Caco-2 (cell line): ENCODE measurements at regions not wholly inside any gene's neighbourhood (a gene's known extent, or its start where the extent isn't known, plus 50 kb on each side); places are given as distances from the start of the nearest gene placed in this dataset.

Experiments used
- BruUV-seq: library from RNA; stranded (reverse); fragments of 400-500 nt; replicated peaks from 2 replicates; lab custom pipeline; 2021; lab: Mats Ljungman, UMichigan
- CTCF ChIA-PET: fragments of 300-600 bp; sonication (Branson Sonifier 250); formaldehyde crosslinking; loops from one replicate; lab custom pipeline; 2022; ENCODE audit warnings: antibody characterized with exemption; lab: Charles Lee
- POLR2A ChIA-PET: fragments of 300-600 bp; sonication (Branson Sonifier 250); formaldehyde crosslinking; loops from one replicate; lab custom pipeline; 2022; ENCODE audit warnings: antibody characterized with exemption; lab: Charles Lee
- DNase-seq, 2 experiments: peaks; one replicate each; pipeline versions ENCODE4 v3.0.0 to v3.0.0-alpha.2; 2020 to 2022
- H3K27me3 ChIP-seq: replicated peaks from 2 replicates; pipeline ENCODE4 v1.6.0; 2011; ENCODE audit warnings: low read length; ENCODE audit not compliant: control insufficient read depth, insufficient read depth
- H3K36me3 ChIP-seq: 2 replicates; pipeline ENCODE4 v1.5.1; 2011; ENCODE audit warnings: low read length; ENCODE audit not compliant: control insufficient read depth, insufficient read depth
- H3K4me1 ChIP-seq: fragments of 250-450 bp; sonication (Bioruptor Pico); 2 replicates; pipeline ENCODE4 v1.5.1; 2020; ENCODE audit warnings: mild to moderate bottlenecking
- H3K4me3 ChIP-seq: 2 replicates; pipeline ENCODE4 v1.5.1; 2011; ENCODE audit warnings: low read depth, mild to moderate bottlenecking, control low read depth, low read length
- H3K9me3 ChIP-seq: fragments of 250-450 bp; sonication (Bioruptor Pico); 2 replicates; pipeline ENCODE4 v1.5.1; 2020; ENCODE audit warnings: mild to moderate bottlenecking, moderate library complexity
- H3K27ac Mint-ChIP-seq: one replicate; pipeline ENCODE4 v1.8.0; 2022; ENCODE audit warnings: mixed read lengths; ENCODE audit not compliant: unreplicated experiment
- H3K27me3 Mint-ChIP-seq: one replicate; pipeline ENCODE4 v1.8.0; 2022; ENCODE audit warnings: mixed read lengths; ENCODE audit not compliant: insufficient read depth, unreplicated experiment
- H3K36me3 Mint-ChIP-seq: one replicate; pipeline ENCODE4 v1.8.0; 2022; ENCODE audit warnings: mild to moderate bottlenecking, mixed read lengths; ENCODE audit not compliant: insufficient read depth, unreplicated experiment
- H3K4me1 Mint-ChIP-seq: one replicate; pipeline ENCODE4 v1.8.0; 2022; ENCODE audit warnings: low read depth, mixed read lengths; ENCODE audit not compliant: unreplicated experiment
- H3K4me3 Mint-ChIP-seq: one replicate; pipeline ENCODE4 v1.8.0; 2022; ENCODE audit warnings: mild to moderate bottlenecking, moderate library complexity, mixed read lengths; ENCODE audit not compliant: unreplicated experiment
- H3K9me3 Mint-ChIP-seq: one replicate; pipeline ENCODE4 v1.8.0; 2022; ENCODE audit warnings: mixed read lengths; ENCODE audit not compliant: unreplicated experiment
- CTCF ChIP-seq, 2 experiments: fragments of 200-600 bp in 1 of 2; IDR thresholded peaks; 1 replicate in 1 of 2; 2 replicates in 1 of 2; pipeline versions ENCODE4 v1.5.1 to v1.8.0; 2011 to 2022; ENCODE audit warnings: antibody characterized with exemption in 1 of 2, control low read depth in 1 of 2, inconsistent platforms in 1 of 2, low read depth in 1 of 2, low read length in 1 of 2, mild to moderate bottlenecking in 1 of 2, moderate library complexity in 1 of 2; ENCODE audit not compliant: insufficient read depth in 1 of 2, severe bottlenecking in 1 of 2, unreplicated experiment in 1 of 2
- intact Hi-C: fragments of 100-400 bp; cut with micrococcal nuclease; formaldehyde crosslinking; loops from one replicate; pipeline ENCODE4 v1.10.0; 2022; ENCODE audit not compliant: unreplicated experiment

DNA sequence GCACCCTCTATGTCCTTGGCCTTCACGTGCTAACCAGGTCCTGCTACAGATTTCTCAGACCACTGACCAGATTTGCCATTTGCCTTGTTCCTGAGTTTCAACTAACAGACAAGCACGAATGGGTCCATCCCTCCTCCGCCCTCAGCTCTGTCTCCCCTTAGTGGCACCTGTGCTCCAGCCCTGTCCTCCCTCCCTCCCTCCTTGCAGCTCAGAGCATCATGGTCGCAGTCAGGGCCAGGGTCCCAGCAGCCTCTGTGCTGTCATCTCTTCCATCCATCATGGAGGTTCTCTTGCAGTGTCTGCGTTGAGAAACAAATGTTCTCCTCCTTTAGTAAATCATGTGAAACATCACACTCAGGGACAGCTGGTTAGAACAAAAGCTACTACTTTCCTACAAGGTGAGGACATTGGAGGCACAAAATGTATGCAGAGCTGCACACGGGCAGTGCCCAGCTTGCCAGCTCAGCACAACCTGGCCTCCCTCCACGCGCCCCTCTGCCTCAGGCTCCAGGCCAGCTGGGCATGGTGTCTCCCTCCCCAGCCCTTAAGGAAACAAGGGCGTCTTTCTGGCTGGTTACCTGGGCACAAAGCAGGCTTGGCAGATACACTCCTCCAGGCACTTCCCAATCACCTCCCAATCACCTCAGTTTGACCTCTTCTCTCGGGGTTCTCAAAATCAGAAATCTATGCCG lies 79.5 kb upstream of the ATP6AP2 start:
- no peaks in the 10 kb centered on the region for H3K9me3 ChIP-seq
- no peak for TF ChIP-seq CTCF (IDR thresholded peaks at IDR 0.05; ENCODE audit: insufficient read depth in 1 of 2, low read depth in 1 of 2, low read length in 1 of 2, severe bottlenecking in 1 of 2, unreplicated experiment in 1 of 2)
- no peaks in the 10 kb centered on the region for H3K36me3 ChIP-seq
- Mint-ChIP-seq H3K9me3 (no peaks in the 10 kb centered on the region), H3K27ac (no peak overlapping the region), H3K27me3 (no peaks in the 10 kb centered on the region), H3K36me3 (no peaks in the 10 kb centered on the region), H3K4me1 (no peaks in the 10 kb centered on the region), H3K4me3 (no peak overlapping the region)
- no peaks in the 10 kb centered on the region for H3K27me3 ChIP-seq
- POLR2A ChIA-PET = no interaction called here
- BruUV-seq = no TSS peak
- no peak for DNase-seq
- H3K4me3 ChIP-seq = no peak overlapping the region
- no peaks in the 10 kb centered on the region for H3K4me1 ChIP-seq
- intact Hi-C loops = no loop called here
- CTCF ChIA-PET = no interaction called here

- Mint-ChIP-seq H3K27ac (no peak overlapping the region), H3K27me3 (no peaks in the 10 kb centered on the region), H3K36me3 (no peaks in the 10 kb centered on the region), H3K4me3 (no peak overlapping the region), H3K9me3 (no peaks in the 10 kb centered on the region), H3K4me1 (no peaks in the 10 kb centered on the region)
- intact Hi-C loops = no loop called here
- Histone ChIP-seq H3K27me3 (no peaks in the 10 kb centered on the region), H3K36me3 (no peaks in the 10 kb centered on the region), H3K4me3 (no peak overlapping the region), H3K4me1 (no peaks in the 10 kb centered on the region), H3K9me3 (no peaks in the 10 kb centered on the region)
- no peak for TF ChIP-seq CTCF (IDR thresholded peaks at IDR 0.05; ENCODE audit: insufficient read depth in 1 of 2, low read depth in 1 of 2, low read length in 1 of 2, severe bottlenecking in 1 of 2, unreplicated experiment in 1 of 2)
- BruUV-seq = no TSS peak
- no peak for DNase-seq
- POLR2A ChIA-PET = no interaction called here
- CTCF ChIA-PET = interaction anchor here (0.6 kb wide), 1 partner anchor 262 kb away, joined by 4 read pairs; no protein-coding TSS in a partner anchor
Observed at GRCh38 chrX:40496728-40497127, 84.0 kb upstream of the ATP6AP2 start.

DNA sequence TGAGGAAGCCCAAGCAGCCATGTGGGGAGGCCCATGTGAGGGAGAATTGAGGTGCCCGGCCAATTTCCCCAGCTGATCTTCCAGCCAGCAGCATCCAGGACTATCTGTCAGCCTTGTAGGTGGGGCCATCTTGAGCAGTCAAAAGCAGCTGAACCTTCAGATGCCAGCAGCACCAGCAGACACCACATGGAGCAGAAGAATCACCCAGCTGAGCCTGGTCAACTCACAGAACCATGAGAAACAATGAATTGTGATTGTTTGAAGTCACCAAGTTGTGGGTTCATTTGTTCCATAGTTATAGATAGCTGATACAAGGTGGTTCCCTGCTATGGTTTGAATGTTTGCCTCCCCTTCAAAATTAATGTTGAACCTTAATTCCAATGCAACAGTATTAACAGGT lies 85.1 kb upstream of the ATP6AP2 start:
- H3K4me3 Mint-ChIP-seq = no peak overlapping the region
- intact Hi-C loops = no loop called here
- TF ChIP-seq CTCF (IDR thresholded peaks at IDR 0.05; ENCODE audit: insufficient read depth in 1 of 2, low read depth in 1 of 2, low read length in 1 of 2, severe bottlenecking in 1 of 2, unreplicated experiment in 1 of 2) = no peak
- DNase-seq = no peak
- ChIA-PET POLR2A (no interaction called here), CTCF (no interaction called here)
- Histone ChIP-seq H3K36me3 (no peaks in the 10 kb centered on the region), H3K4me1 (no peaks in the 10 kb centered on the region), H3K9me3 (no peaks in the 10 kb centered on the region), H3K4me3 (no peak overlapping the region), H3K27me3 (no peaks in the 10 kb centered on the region)
- no TSS peak for BruUV-seq
- no peaks in the 10 kb centered on the region for H3K9me3 Mint-ChIP-seq
- no peaks in the 10 kb centered on the region for H3K36me3 Mint-ChIP-seq
- no peaks in the 10 kb centered on the region for H3K27me3 Mint-ChIP-seq
- no peaks in the 10 kb centered on the region for H3K4me1 Mint-ChIP-seq
- H3K27ac Mint-ChIP-seq = no peak overlapping the region
